ENCODE measurements at regions not wholly inside any gene's neighbourhood (a gene's known extent, or its start where the extent isn't known, plus 50 kb on each side); places are given as distances from the start of the nearest gene placed in this dataset.

DNA sequence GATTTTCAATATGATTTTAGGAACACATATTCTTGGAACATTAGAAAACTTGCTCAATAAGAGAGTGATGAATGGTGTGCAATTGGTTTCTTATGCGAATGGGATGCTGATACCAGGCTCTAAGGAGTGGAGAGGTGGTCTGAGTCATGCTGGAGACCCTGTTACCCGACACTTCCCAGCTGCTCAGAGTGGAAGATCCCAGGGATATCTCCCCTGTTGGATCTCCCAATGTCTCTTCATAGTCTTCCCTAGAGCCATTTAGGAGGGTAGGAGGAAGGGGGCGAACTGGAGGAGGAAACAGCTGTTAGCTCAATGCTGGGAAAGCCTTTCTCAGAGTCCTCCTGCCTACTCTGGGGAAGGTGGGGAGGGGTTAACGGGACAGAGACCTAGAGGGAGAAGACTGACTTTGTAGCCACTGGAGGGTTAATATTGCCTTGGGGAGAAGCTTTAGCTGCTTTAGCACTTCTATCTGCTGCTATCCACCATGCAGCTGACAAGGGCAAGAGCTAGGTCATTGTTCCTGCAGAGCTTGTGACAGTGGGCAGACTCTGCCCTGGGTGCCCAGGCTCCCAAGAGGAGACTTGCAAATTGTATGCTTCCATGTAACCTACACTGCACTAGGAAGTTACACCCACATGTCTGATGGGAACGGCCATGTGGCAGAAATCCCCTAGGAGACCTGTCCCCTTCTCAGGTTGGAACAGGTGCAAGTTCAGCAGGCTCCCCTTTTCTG is 301.0 kb downstream of the GADD45G start:
- TF ChIP-seq, protein P1, sequence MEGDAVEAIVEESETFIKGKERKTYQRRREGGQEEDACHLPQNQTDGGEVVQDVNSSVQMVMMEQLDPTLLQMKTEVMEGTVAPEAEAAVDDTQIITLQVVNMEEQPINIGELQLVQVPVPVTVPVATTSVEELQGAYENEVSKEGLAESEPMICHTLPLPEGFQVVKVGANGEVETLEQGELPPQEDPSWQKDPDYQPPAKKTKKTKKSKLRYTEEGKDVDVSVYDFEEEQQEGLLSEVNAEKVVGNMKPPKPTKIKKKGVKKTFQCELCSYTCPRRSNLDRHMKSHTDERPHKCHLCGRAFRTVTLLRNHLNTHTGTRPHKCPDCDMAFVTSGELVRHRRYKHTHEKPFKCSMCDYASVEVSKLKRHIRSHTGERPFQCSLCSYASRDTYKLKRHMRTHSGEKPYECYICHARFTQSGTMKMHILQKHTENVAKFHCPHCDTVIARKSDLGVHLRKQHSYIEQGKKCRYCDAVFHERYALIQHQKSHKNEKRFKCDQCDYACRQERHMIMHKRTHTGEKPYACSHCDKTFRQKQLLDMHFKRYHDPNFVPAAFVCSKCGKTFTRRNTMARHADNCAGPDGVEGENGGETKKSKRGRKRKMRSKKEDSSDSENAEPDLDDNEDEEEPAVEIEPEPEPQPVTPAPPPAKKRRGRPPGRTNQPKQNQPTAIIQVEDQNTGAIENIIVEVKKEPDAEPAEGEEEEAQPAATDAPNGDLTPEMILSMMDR (optimal IDR thresholded peaks at IDR 0.05 in 1 of 3, IDR thresholded peaks at IDR 0.05 in 1 of 3, conservative IDR thresholded peaks at IDR 0.05 in 1 of 3; ENCODE audit: extremely low read depth in 1 of 3, insufficient read depth in 2 of 3, low read length in 3 of 3) = no peak
- TF ChIP-seq EZH2 (IDR thresholded peaks at IDR 0.05; ENCODE audit: low read length) = no peak

Data from keratinocyte (primary cell).